Keratinocyte (primary cell): ENCODE measurements at regions not wholly inside any gene's neighbourhood (a gene's known extent, or its start where the extent isn't known, plus 50 kb on each side); places are given as distances from the start of the nearest gene placed in this dataset.

Experiments
- DNase-seq: peaks from one replicate; pipeline ENCODE4 v3.0.0-alpha.2; 2011; ENCODE audit warnings: low read depth, missing footprints, low spot score
- FAIRE-seq: peaks from 2 replicates; lab custom pipeline; 2011; peaks lifted over from hg19 to GRCh38; lab: Jason Lieb, UNC
- H2AFZ ChIP-seq: 2 replicates; pipeline ENCODE4 v1.6.0; 2012; ENCODE audit warnings: low read length, control low read depth, inconsistent platforms; ENCODE audit not compliant: control insufficient read depth
- H3K27ac ChIP-seq: 2 replicates; pipeline ENCODE4 v1.5.1; 2011; ENCODE audit warnings: low read length; ENCODE audit not compliant: control insufficient read depth, insufficient read depth
- H3K27me3 ChIP-seq: 3 replicates; pipeline ENCODE4 v1.6.0; 2011; ENCODE audit warnings: low read length; ENCODE audit not compliant: control insufficient read depth, insufficient read depth; ENCODE audit errors: extremely low read depth
- H3K36me3 ChIP-seq, 2 experiments: 2 replicates in 1 of 2; 3 replicates in 1 of 2; pipeline ENCODE4 v1.5.1; 2011; ENCODE audit warnings: low read length in 2 of 2, mild to moderate bottlenecking in 1 of 2; ENCODE audit not compliant: control insufficient read depth in 2 of 2, insufficient read depth in 2 of 2; ENCODE audit errors: extremely low read depth in 1 of 2
- H3K4me1 ChIP-seq: 3 replicates; pipeline ENCODE4 v1.5.1; 2011; ENCODE audit warnings: low read length; ENCODE audit not compliant: control insufficient read depth, insufficient read depth; ENCODE audit errors: extremely low read depth
- H3K4me2 ChIP-seq: 3 replicates; pipeline ENCODE4 v1.6.0; 2011; ENCODE audit warnings: low read depth, low read length; ENCODE audit not compliant: control insufficient read depth, insufficient read depth; ENCODE audit errors: extremely low read depth
- H3K4me3 ChIP-seq, 3 experiments: fragments of 200-600 bp in 1 of 3; sonication (generic) in 1 of 3; 2 replicates in 2 of 3; 3 replicates in 1 of 3; pipeline ENCODE4 v1.5.1; 2011 to 2016; ENCODE audit warnings: low read length in 3 of 3, mild to moderate bottlenecking in 3 of 3, control low read depth in 2 of 3, inconsistent platforms in 1 of 3, low read depth in 1 of 3, mixed read lengths in 1 of 3, mixed run types in 1 of 3, moderate library complexity in 1 of 3; ENCODE audit not compliant: control insufficient read depth in 2 of 3, insufficient read depth in 2 of 3; ENCODE audit errors: extremely low read depth in 1 of 3
- H3K79me2 ChIP-seq: 2 replicates; pipeline ENCODE4 v1.6.0; 2012; ENCODE audit warnings: low read length; ENCODE audit not compliant: control insufficient read depth, insufficient read depth
- H3K9ac ChIP-seq: 3 replicates; pipeline ENCODE4 v1.6.0; 2011; ENCODE audit warnings: low read length; ENCODE audit not compliant: control insufficient read depth, insufficient read depth; ENCODE audit errors: extremely low read depth
- H3K9me1 ChIP-seq: 3 replicates; pipeline ENCODE4 v1.6.0; 2011; ENCODE audit warnings: low read length; ENCODE audit not compliant: control insufficient read depth, insufficient read depth; ENCODE audit errors: extremely low read depth
- H3K9me3 ChIP-seq: 2 replicates; pipeline ENCODE4 v1.5.1; 2012; ENCODE audit warnings: low read depth, low read length; ENCODE audit not compliant: control insufficient read depth
- H4K20me1 ChIP-seq: 3 replicates; pipeline ENCODE4 v1.6.0; 2011; ENCODE audit warnings: low read length; ENCODE audit not compliant: control insufficient read depth, insufficient read depth; ENCODE audit errors: extremely low read depth
- EZH2 ChIP-seq: IDR thresholded peaks from one replicate; pipeline ENCODE4 v1.6.1; 2012; ENCODE audit warnings: inconsistent platforms, mild to moderate bottlenecking, low read length, moderate library complexity
- dilution Hi-C: fragments of 300-500 bp; cut with MboI; formaldehyde crosslinking; loops from one replicate; pipeline ENCODE4 v1.7.0; 2020; ENCODE audit warnings: low sequenced_read_pairs; ENCODE audit not compliant: extremely low pct_ligation_motif_present
- TF ChIP-seq, protein P1 (sequence below), 3 experiments: IDR thresholded peaks in 1 of 3; conservative IDR thresholded peaks in 1 of 3; optimal IDR thresholded peaks in 1 of 3; 2 replicates in 2 of 3; 3 replicates in 1 of 3; pipeline versions ENCODE3 to v1.5.1; 2011; ENCODE audit warnings: low read length in 3 of 3, mild to moderate bottlenecking in 3 of 3, moderate library complexity in 2 of 3, control low read depth in 1 of 3, inconsistent platforms in 1 of 3; ENCODE audit not compliant: insufficient read depth in 2 of 3; ENCODE audit errors: extremely low read depth in 1 of 3

GRCh38 chr3:162678941-162679340 lies 1182.3 kb downstream of the OTOL1 start:
- FAIRE-seq (no peak), DNase-seq (no peak)
- Histone ChIP-seq H3K9me1 (no peaks in the 10 kb centered on the region), H3K36me3 (no peaks in the 10 kb centered on the region), H3K27ac (no peak overlapping the region), H3K9me3 (no peaks in the 10 kb centered on the region), H2AFZ (no peak overlapping the region), H3K79me2 (no peaks in the 10 kb centered on the region), H4K20me1 (no peaks in the 10 kb centered on the region), H3K9ac (no peak overlapping the region), H3K4me3 (no peak overlapping the region), H3K4me1 (no peaks in the 10 kb centered on the region), H3K4me2 (no peak overlapping the region), H3K27me3 (no peaks in the 10 kb centered on the region)
- TF ChIP-seq, protein P1, sequence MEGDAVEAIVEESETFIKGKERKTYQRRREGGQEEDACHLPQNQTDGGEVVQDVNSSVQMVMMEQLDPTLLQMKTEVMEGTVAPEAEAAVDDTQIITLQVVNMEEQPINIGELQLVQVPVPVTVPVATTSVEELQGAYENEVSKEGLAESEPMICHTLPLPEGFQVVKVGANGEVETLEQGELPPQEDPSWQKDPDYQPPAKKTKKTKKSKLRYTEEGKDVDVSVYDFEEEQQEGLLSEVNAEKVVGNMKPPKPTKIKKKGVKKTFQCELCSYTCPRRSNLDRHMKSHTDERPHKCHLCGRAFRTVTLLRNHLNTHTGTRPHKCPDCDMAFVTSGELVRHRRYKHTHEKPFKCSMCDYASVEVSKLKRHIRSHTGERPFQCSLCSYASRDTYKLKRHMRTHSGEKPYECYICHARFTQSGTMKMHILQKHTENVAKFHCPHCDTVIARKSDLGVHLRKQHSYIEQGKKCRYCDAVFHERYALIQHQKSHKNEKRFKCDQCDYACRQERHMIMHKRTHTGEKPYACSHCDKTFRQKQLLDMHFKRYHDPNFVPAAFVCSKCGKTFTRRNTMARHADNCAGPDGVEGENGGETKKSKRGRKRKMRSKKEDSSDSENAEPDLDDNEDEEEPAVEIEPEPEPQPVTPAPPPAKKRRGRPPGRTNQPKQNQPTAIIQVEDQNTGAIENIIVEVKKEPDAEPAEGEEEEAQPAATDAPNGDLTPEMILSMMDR (optimal IDR thresholded peaks at IDR 0.05 in 1 of 3, IDR thresholded peaks at IDR 0.05 in 1 of 3, conservative IDR thresholded peaks at IDR 0.05 in 1 of 3; ENCODE audit: extremely low read depth in 1 of 3, insufficient read depth in 2 of 3, low read length in 3 of 3) = no peak
- TF ChIP-seq EZH2 = no peak
- dilution Hi-C loops = no loop called here

- Histone ChIP-seq H3K27me3 (no peaks in the 10 kb centered on the region), H3K4me1 (no peaks in the 10 kb centered on the region), H4K20me1 (no peaks in the 10 kb centered on the region), H3K9me1 (no peaks in the 10 kb centered on the region), H3K4me2 (no peak overlapping the region), H3K27ac (no peak overlapping the region), H3K4me3 (no peak overlapping the region), H3K9me3 (no peaks in the 10 kb centered on the region), H2AFZ (no peak overlapping the region), H3K9ac (no peak overlapping the region), H3K36me3 (no peaks in the 10 kb centered on the region), H3K79me2 (no peaks in the 10 kb centered on the region)
- dilution Hi-C loops = no loop called here
- no peak for TF ChIP-seq EZH2
- TF ChIP-seq, protein P1 (optimal IDR thresholded peaks at IDR 0.05 in 1 of 3, IDR thresholded peaks at IDR 0.05 in 1 of 3, conservative IDR thresholded peaks at IDR 0.05 in 1 of 3; ENCODE audit: extremely low read depth in 1 of 3, insufficient read depth in 2 of 3, low read length in 3 of 3) = no peak
- DNase-seq = no peak
- no peak for FAIRE-seq
Observed at GRCh38 chr3:162684260-162684659, 1187.7 kb downstream of the OTOL1 start.
